ENCODE measurements at regions not wholly inside any gene's neighbourhood (a gene's known extent, or its start where the extent isn't known, plus 50 kb on each side); places are given as distances from the start of the nearest gene placed in this dataset.

- H3K27me3 Mint-ChIP-seq (ENCODE audit: low read depth in 3 of 3) = no peaks in the 10 kb centered on the region
- no peak overlapping the region for H3K27ac Mint-ChIP-seq
- H3K4me3 Mint-ChIP-seq = no peak overlapping the region
- H3K4me1 Mint-ChIP-seq = no peaks in the 10 kb centered on the region
- H3K36me3 Mint-ChIP-seq = no peaks in the 10 kb centered on the region
- no peak for DNase-seq
- no peaks in the 10 kb centered on the region for H3K9me3 Mint-ChIP-seq
Observed at GRCh38 chr21:43343992-43344886, 82.7 kb downstream of the SIK1 start.

- DNase-seq = no peak
- no peak overlapping the region for H3K27ac Mint-ChIP-seq
Observed at GRCh38 chr21:43343095-43343991, 83.6 kb downstream of the SIK1 start.

GRCh38 chr21:43342301-43342881 lies 84.5 kb downstream of the SIK1 start:
- peaks cover 9 to 14% (median 10%) of the 10 kb centered on the region in 3 donors for H3K27me3 Mint-ChIP-seq (ENCODE audit: low read depth in 3 of 3)
- H3K36me3 Mint-ChIP-seq = peaks cover 0 to under 1% (median 0%) of the 10 kb centered on the region in 3 donors
- no peak for DNase-seq
- no peak overlapping the region for H3K4me3 Mint-ChIP-seq
- H3K9me3 Mint-ChIP-seq = peaks cover 1 to 6% (median 5%) of the 10 kb centered on the region in 6 donors
- peaks cover 7% of the 10 kb centered on the region in 2 donors for H3K4me1 Mint-ChIP-seq
- H3K27ac Mint-ChIP-seq = peak overlapping the region in 3 of 6 donors; percentile 5 to 84 (median 25)

More at GRCh38 chr21:43343095-43343991, 83.6 kb downstream of the SIK1 start:
- H3K4me3 Mint-ChIP-seq = no peak overlapping the region
- H3K4me1 Mint-ChIP-seq = peaks cover 0 to 3% of the 10 kb centered on the region in 2 donors
- H3K27me3 Mint-ChIP-seq (ENCODE audit: low read depth in 3 of 3) = peaks cover 2 to 8% (median 2%) of the 10 kb centered on the region in 3 donors
- H3K36me3 Mint-ChIP-seq = no peaks in the 10 kb centered on the region
- no peaks in the 10 kb centered on the region for H3K9me3 Mint-ChIP-seq

GRCh38 chr21:43341378-43342161 lies 85.4 kb downstream of the SIK1 start:
- Mint-ChIP-seq H3K36me3 (peaks cover 0 to 7% (median 0%) of the 10 kb centered on the region in 3 donors), H3K4me3 (no peak overlapping the region), H3K27ac (no peak overlapping the region), H3K4me1 (peaks cover 7 to 10% of the 10 kb centered on the region in 2 donors), H3K27me3 (ENCODE audit: low read depth in 3 of 3) (peaks cover 17 to 21% (median 18%) of the 10 kb centered on the region in 3 donors), H3K9me3 (peaks cover 1 to 13% (median 7%) of the 10 kb centered on the region in 6 donors)
- no peak for DNase-seq

- Mint-ChIP-seq H3K4me1 (peaks cover 7 to 12% of the 10 kb centered on the region in 2 donors), H3K36me3 (peaks cover 0 to 7% (median 0%) of the 10 kb centered on the region in 3 donors), H3K4me3 (no peak overlapping the region), H3K27me3 (ENCODE audit: low read depth in 3 of 3) (peaks cover 24 to 26% (median 25%) of the 10 kb centered on the region in 3 donors), H3K27ac (no peak overlapping the region), H3K9me3 (peaks cover 1 to 13% (median 7%) of the 10 kb centered on the region in 6 donors)
- DNase-seq = no peak
Observed at GRCh38 chr21:43340491-43341377, 86.2 kb downstream of the SIK1 start.

- Mint-ChIP-seq H3K27ac (peak overlapping the region in 1 of 6 donors; percentile 64), H3K4me1 (peaks cover 9 to 13% of the 10 kb centered on the region in 2 donors), H3K4me3 (no peak overlapping the region), H3K36me3 (peaks cover 0 to 7% (median 0%) of the 10 kb centered on the region in 3 donors), H3K27me3 (ENCODE audit: low read depth in 3 of 3) (peaks cover 31 to 34% (median 32%) of the 10 kb centered on the region in 3 donors), H3K9me3 (peaks cover 1 to 15% (median 7%) of the 10 kb centered on the region in 6 donors)
- DNase-seq = no peak
Observed at GRCh38 chr21:43339668-43340067, 87.3 kb downstream of the SIK1 start.

GRCh38 chr21:43338951-43339350 lies 88.0 kb downstream of the SIK1 start:
- no peak for DNase-seq
- Mint-ChIP-seq H3K4me1 (peaks cover 13 to 16% of the 10 kb centered on the region in 2 donors), H3K27ac (peak overlapping the region in 3 of 6 donors; percentile 1 to 73 (median 72)), H3K9me3 (peaks cover 1 to 18% (median 8%) of the 10 kb centered on the region in 6 donors), H3K27me3 (ENCODE audit: low read depth in 3 of 3) (peaks cover 35 to 39% (median 37%) of the 10 kb centered on the region in 3 donors), H3K4me3 (no peak overlapping the region), H3K36me3 (peaks cover 0 to 7% (median 0%) of the 10 kb centered on the region in 3 donors)

- H3K4me3 Mint-ChIP-seq = peak overlapping the region; percentile 17 to 60 (median 30)
Observed at GRCh38 chr21:43337901-43338655, 88.9 kb downstream of the SIK1 start.

GRCh38 chr21:43335119-43335518 lies 91.8 kb downstream of the SIK1 start:
- no peak for DNase-seq

More at GRCh38 chr21:43337901-43338655, 88.9 kb downstream of the SIK1 start:
- peak overlapping the region; percentile 75 to 93 (median 85) for H3K27ac Mint-ChIP-seq
- no peak for DNase-seq
- peaks cover 13 to 16% of the 10 kb centered on the region in 2 donors for H3K4me1 Mint-ChIP-seq
- H3K9me3 Mint-ChIP-seq = peaks cover 1 to 18% (median 8%) of the 10 kb centered on the region in 6 donors
- peaks cover 0 to 7% (median 0%) of the 10 kb centered on the region in 3 donors for H3K36me3 Mint-ChIP-seq
- peaks cover 35 to 39% (median 37%) of the 10 kb centered on the region in 3 donors for H3K27me3 Mint-ChIP-seq (ENCODE audit: low read depth in 3 of 3)

GRCh38 chr21:43334214-43334958 lies 92.5 kb downstream of the SIK1 start:
- no peak for DNase-seq
- Mint-ChIP-seq H3K36me3 (peaks cover 0 to 7% (median 0%) of the 10 kb centered on the region in 3 donors), H3K4me3 (no peak overlapping the region), H3K9me3 (peaks cover 1 to 18% (median 8%) of the 10 kb centered on the region in 6 donors), H3K27me3 (ENCODE audit: low read depth in 3 of 3) (peaks cover 35 to 39% (median 39%) of the 10 kb centered on the region in 3 donors), H3K4me1 (peaks cover 13 to 18% of the 10 kb centered on the region in 2 donors), H3K27ac (peak overlapping the region; percentile 36 to 87 (median 74))

More at GRCh38 chr21:43335119-43335518, 91.8 kb downstream of the SIK1 start:
- Mint-ChIP-seq H3K27ac (peak overlapping the region in 4 of 6 donors; percentile 40 to 93 (median 74)), H3K4me3 (no peak overlapping the region), H3K27me3 (ENCODE audit: low read depth in 3 of 3) (peaks cover 35 to 39% (median 39%) of the 10 kb centered on the region in 3 donors), H3K9me3 (peaks cover 1 to 18% (median 8%) of the 10 kb centered on the region in 6 donors), H3K36me3 (peaks cover 0 to 7% (median 0%) of the 10 kb centered on the region in 3 donors), H3K4me1 (peaks cover 13 to 18% of the 10 kb centered on the region in 2 donors)
